GM23248 (cell line): ENCODE measurements at regions not wholly inside any gene's neighbourhood (a gene's known extent, or its start where the extent isn't known, plus 50 kb on each side); places are given as distances from the start of the nearest gene placed in this dataset.

Experiments
- EZH2 ChIP-seq: fragments of 200-600 bp; sonication (generic); IDR thresholded peaks from 2 replicates; pipeline ENCODE4 v1.6.1; 2018; ENCODE audit warnings: antibody characterized with exemption, mild to moderate bottlenecking; ENCODE audit not compliant: insufficient read depth, poor library complexity, severe bottlenecking
- EZH2phosphoT487 ChIP-seq: fragments of 200-600 bp; sonication (generic); IDR thresholded peaks from 2 replicates; pipeline ENCODE4 v1.6.1; 2018; ENCODE audit warnings: antibody characterized with exemption, moderate library complexity, mild to moderate bottlenecking, low read depth; ENCODE audit not compliant: insufficient read depth

DNA sequence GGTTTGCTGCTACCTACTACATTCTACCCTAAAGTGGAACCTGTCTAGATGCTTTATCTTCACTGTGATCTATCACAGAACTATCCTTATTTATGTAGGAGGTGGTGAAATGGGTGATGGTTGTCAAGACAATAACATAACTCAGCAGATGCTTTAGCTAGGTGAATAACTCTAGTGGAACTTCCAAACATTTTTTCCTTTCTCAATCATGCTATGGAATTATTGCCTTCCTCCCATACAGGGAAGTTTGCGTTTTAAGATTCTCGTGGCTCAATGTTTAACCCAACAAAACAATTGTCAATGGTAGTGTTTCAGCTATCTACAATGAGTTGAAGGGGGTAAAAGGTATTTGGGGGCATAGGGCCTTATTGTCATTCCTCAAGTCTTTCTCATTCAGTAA lies 82.6 kb upstream of the GLI2 start:
- TF ChIP-seq EZH2 (no peak), EZH2phosphoT487 (no peak)
